DMS 273 (cell line): ENCODE measurements at regions not wholly inside any gene's neighbourhood (a gene's known extent, or its start where the extent isn't known, plus 50 kb on each side); places are given as distances from the start of the nearest gene placed in this dataset.

Experiments
- DNase-seq: peaks from one replicate; lab custom pipeline; 2025; ENCODE audit not compliant: unreplicated experiment; lab: John Stamatoyannopoulos, UW

- no peak for DNase-seq
Measured at GRCh38 chr13:30128095-30128494, 179.3 kb downstream of the KATNAL1 start.

GRCh38 chr13:30126903-30127428, 180.4 kb downstream of the KATNAL1 start:
- no peak for DNase-seq

GRCh38 chr13:30125422-30126073, 181.8 kb downstream of the KATNAL1 start:
- DNase-seq = no peak

GRCh38 chr13:30124131-30124768, 183.1 kb downstream of the KATNAL1 start:
- DNase-seq = peak; percentile 67

GRCh38 chr13:30123575-30123974, 183.8 kb downstream of the KATNAL1 start:
- DNase-seq = no peak

- no peak for DNase-seq
Measured at GRCh38 chr13:30121666-30122065, 185.7 kb downstream of the KATNAL1 start.

GRCh38 chr13:30121244-30121643, 186.1 kb downstream of the KATNAL1 start:
- DNase-seq = no peak

GRCh38 chr13:30120133-30120822, 187.1 kb downstream of the KATNAL1 start:
- DNase-seq = no peak

- no peak for DNase-seq
Measured at GRCh38 chr13:30119476-30119875, 187.9 kb downstream of the KATNAL1 start.

GRCh38 chr13:30116379-30116778, 191.0 kb downstream of the KATNAL1 start:
- peak; percentile 76 for DNase-seq

GRCh38 chr13:30115257-30115600, 192.1 kb downstream of the KATNAL1 start:
- no peak for DNase-seq

GRCh38 chr13:30114571-30115256, 192.6 kb downstream of the KATNAL1 start:
- peak; percentile 92 for DNase-seq

GRCh38 chr13:30113983-30114570, 193.3 kb downstream of the KATNAL1 start:
- no peak for DNase-seq

GRCh38 chr13:30113551-30113950, 193.8 kb downstream of the KATNAL1 start:
- DNase-seq = no peak

- peak; percentile 83 for DNase-seq
Measured at GRCh38 chr13:30112602-30113435, 194.5 kb downstream of the KATNAL1 start.

- DNase-seq = peak; percentile 42
Measured at GRCh38 chr13:30111810-30112209, 195.5 kb downstream of the KATNAL1 start.

- DNase-seq = no peak
Measured at GRCh38 chr13:30110301-30111070, 196.9 kb downstream of the KATNAL1 start.

GRCh38 chr13:30109471-30110135, 197.7 kb downstream of the KATNAL1 start:
- no peak for DNase-seq

- no peak for DNase-seq
Measured at GRCh38 chr13:30108913-30109237, 198.5 kb downstream of the KATNAL1 start.
